Endothelial cell of umbilical vein (primary cell): ENCODE measurements at regions not wholly inside any gene's neighbourhood (a gene's known extent, or its start where the extent isn't known, plus 50 kb on each side); places are given as distances from the start of the nearest gene placed in this dataset.

Source experiments
- EZH2 ChIP-seq: IDR thresholded peaks from 2 replicates; pipeline ENCODE4 v1.6.1; 2012; ENCODE audit warnings: borderline replicate concordance, low read depth, mild to moderate bottlenecking, moderate library complexity, low read length, inconsistent platforms; ENCODE audit not compliant: severe bottlenecking
- FOS ChIP-seq: IDR thresholded peaks from 2 replicates; pipeline ENCODE4 v1.6.1; 2011; ENCODE audit warnings: mild to moderate bottlenecking, low read length, moderate library complexity, borderline replicate concordance; ENCODE audit not compliant: insufficient read depth
- GATA2 ChIP-seq: IDR thresholded peaks from 2 replicates; pipeline ENCODE4 v1.7.0; 2011; ENCODE audit warnings: low read depth, mild to moderate bottlenecking, moderate library complexity, mixed read lengths, low read length; ENCODE audit not compliant: insufficient read length, insufficient read depth
- JUN ChIP-seq: IDR thresholded peaks from 2 replicates; pipeline ENCODE4 v1.6.1; 2011; ENCODE audit warnings: borderline replicate concordance, low read depth; ENCODE audit not compliant: insufficient read length, insufficient read depth
- MYC ChIP-seq: IDR thresholded peaks from one replicate; pipeline ENCODE4 v1.6.1; 2011; ENCODE audit warnings: mild to moderate bottlenecking, low read depth, low read length
- POLR2A ChIP-seq: IDR thresholded peaks from 2 replicates; pipeline ENCODE4 v1.6.1; 2012; ENCODE audit warnings: low read depth, mild to moderate bottlenecking, control low read depth, low read length
- POLR2AphosphoS5 ChIP-seq: IDR thresholded peaks from 2 replicates; pipeline ENCODE4 v1.6.1; 2012; ENCODE audit warnings: low read depth, mild to moderate bottlenecking, control low read depth, low read length, moderate library complexity; ENCODE audit not compliant: insufficient read depth
- TF ChIP-seq, protein P1 (sequence below), 2 donors: IDR thresholded peaks; 1 replicate in 1 of 2; 2 replicates in 1 of 2; pipeline ENCODE4 v1.5.1; 2011; ENCODE audit warnings: low read length in 2 of 2, mild to moderate bottlenecking in 2 of 2, moderate library complexity in 2 of 2, control low read depth in 1 of 2, inconsistent platforms in 1 of 2, low read depth in 1 of 2; ENCODE audit not compliant: insufficient read depth in 1 of 2; ENCODE audit errors: extremely low read depth in 1 of 2
- TF ChIP-seq, protein P2 (sequence below): IDR thresholded peaks from 2 replicates; pipeline ENCODE4 v1.6.1; 2011; ENCODE audit not compliant: insufficient read depth, insufficient read length

DNA sequence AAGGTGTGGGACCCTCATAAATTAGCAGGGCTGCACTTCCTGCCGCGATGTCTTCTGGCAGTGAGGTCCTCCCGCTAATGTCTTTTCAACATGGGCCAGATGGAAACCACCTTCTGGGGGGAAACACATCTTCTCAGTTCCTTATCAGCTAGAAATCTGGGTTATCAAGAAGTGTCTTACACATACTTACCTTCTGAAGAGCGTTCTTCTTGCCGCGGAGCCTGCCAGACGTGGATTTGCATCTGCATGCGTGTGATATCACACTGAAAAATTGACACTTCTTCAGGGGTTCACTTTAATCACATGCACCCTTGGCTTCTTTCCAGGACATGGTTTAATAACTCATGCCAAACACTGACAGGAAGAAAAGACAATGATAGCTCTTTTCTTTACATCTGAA is 163.5 kb upstream of the SOX11 start:
- TF ChIP-seq, protein P1, sequence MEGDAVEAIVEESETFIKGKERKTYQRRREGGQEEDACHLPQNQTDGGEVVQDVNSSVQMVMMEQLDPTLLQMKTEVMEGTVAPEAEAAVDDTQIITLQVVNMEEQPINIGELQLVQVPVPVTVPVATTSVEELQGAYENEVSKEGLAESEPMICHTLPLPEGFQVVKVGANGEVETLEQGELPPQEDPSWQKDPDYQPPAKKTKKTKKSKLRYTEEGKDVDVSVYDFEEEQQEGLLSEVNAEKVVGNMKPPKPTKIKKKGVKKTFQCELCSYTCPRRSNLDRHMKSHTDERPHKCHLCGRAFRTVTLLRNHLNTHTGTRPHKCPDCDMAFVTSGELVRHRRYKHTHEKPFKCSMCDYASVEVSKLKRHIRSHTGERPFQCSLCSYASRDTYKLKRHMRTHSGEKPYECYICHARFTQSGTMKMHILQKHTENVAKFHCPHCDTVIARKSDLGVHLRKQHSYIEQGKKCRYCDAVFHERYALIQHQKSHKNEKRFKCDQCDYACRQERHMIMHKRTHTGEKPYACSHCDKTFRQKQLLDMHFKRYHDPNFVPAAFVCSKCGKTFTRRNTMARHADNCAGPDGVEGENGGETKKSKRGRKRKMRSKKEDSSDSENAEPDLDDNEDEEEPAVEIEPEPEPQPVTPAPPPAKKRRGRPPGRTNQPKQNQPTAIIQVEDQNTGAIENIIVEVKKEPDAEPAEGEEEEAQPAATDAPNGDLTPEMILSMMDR (IDR thresholded peaks at IDR 0.05; ENCODE audit: extremely low read depth in 1 of 2, insufficient read depth in 1 of 2, low read depth in 1 of 2, low read length in 2 of 2) = no peak
- no peak for TF ChIP-seq POLR2A
- TF ChIP-seq, protein P2, sequence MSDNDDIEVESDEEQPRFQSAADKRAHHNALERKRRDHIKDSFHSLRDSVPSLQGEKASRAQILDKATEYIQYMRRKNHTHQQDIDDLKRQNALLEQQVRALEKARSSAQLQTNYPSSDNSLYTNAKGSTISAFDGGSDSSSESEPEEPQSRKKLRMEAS = no peak
- TF ChIP-seq POLR2AphosphoS5 = no peak
- TF ChIP-seq EZH2 = no peak
- TF ChIP-seq JUN = no peak
- TF ChIP-seq FOS = no peak
- no peak for TF ChIP-seq MYC
- TF ChIP-seq GATA2 = no peak
